ENCODE measurements at regions not wholly inside any gene's neighbourhood (a gene's known extent, or its start where the extent isn't known, plus 50 kb on each side); places are given as distances from the start of the nearest gene placed in this dataset.

DNA sequence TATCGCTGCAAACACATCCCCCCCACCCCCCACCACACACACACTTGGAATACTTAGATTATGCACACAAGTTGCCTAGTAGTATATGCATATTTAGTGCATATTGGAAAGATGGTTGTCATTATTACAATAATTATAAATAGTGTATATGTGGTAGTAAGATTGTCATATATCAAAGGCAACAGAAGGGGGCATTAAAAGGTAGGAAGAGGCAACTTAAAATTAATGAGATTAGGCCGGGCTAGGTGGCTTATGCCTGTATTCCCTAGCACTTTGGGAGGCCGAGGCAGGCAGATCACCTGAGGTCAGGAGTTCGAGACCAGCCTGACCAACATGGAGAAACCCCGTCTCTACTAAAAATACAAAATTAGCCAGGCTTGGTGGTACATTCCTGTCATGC, 52.1 kb downstream of the GSC start:
- DNase-seq, result no peak

DNA sequence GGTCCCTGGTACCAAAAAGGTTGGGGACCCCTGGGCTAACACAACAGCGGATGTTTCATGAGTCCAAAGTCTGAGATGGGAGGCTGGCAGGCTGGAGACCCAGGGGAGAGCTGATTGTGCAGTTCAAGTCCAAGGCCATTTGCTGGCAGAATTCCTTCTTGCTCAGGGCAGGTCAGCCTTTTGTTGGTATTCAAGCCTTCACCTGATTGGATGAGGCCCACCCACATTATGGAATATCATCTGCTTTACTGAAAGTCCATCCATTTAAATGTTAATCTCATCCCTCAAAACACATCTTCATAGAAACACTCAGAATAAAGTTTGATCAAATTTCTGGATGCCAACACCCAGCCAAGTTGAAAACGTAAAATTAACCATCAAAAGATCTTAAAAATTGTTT, 52.9 kb downstream of the GSC start:
- no peak for DNase-seq

DNA sequence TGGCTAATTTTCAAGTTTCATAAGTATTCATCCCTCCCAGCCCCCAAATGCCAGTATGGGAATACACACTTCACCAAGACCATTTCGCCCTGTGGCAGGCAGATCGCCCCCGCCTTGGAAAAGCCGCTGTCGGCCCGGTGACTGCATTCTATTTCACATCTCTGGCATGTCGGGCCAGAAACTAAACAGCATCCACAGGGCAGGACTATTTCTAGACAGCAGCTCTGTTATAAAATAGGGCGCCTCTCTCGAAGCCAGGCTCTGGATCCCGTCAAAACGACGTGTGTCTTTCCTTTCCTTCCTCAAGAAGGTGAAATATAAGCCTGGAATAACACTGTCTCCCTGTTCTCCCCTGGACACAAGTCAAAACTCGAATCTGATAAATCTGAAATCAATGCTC, 56.8 kb downstream of the GSC start:
- no peak for DNase-seq

DNA sequence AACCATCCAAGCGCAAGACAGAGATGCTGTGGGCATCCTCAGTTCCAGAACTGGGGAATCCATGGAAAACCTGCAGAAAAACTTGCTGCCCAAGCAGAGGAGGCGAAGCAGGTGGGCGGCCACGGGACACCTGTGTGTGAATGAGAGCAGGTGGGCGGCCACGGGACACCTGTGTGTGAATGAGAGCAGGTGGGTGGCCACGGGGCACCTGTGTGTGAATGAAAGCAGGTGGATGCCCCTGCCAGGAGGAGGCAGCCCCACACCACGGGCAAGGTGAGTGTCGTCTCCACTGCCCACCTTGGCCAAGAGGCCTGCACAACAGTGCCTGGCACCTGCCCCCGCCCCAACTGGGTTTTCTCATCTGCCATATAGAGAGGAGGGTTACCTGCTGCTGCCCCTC, 59.2 kb downstream of the GSC start:
- no peak for DNase-seq

DNA sequence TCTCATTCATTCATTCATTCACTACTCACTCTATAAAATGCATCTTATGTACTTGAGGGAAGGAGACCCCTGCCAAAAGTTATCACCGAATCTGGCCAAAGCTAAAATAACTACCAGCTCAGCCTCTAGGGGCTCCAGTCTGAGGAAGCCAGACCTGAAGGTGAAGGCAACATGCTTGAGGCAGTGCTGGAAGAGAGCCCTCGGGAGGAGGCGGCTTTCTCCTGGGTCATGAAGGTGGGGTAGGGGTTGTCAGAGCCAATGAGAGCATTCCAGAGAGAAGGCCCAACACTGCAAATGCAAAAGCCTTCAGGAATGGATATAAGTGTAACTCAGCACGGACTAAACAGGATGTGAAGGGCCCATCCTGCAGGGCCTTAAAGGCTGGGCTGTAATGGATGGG, 62.4 kb downstream of the GSC start:
- DNase-seq, result no peak

DNA sequence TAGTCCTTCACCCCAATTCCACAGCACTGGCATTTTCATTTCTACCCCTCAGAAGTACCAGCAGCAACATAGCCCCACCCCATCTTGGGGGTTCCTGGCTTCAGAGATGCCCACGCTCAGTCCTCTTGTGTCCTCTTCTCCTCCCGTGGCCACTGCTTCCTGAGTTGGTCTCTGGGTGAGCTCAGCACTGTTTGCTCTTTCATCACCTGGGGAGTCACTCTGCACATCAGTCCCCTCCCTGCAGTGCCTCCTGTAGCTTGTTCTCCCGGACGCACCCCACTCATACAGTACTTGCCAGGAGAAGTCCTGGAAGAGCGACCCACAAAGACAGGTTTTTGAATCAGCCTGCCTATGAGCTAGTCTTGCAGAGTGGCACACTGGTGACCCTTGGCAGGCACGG, 63.8 kb downstream of the GSC start:
- DNase-seq, result no peak

DNA sequence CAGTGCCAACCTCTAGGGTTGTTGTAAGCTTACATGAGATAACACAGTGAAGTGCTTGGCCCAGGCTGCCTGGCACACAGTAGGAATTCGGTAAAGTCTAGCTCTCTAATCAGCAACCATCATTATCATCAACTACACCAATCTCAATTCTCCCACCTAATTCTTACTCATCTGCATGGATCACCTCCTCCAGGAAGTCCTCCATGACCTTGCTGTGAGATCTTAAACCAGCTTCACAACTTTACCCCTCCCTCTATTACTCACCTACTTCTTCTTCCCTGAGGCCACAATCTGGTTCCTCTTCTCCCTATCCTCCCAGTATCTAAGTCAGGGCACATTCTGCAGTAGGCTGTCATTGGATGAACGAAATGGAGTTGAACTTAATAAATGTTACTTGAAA, 67.3 kb downstream of the GSC start:
- no peak for DNase-seq

DNA sequence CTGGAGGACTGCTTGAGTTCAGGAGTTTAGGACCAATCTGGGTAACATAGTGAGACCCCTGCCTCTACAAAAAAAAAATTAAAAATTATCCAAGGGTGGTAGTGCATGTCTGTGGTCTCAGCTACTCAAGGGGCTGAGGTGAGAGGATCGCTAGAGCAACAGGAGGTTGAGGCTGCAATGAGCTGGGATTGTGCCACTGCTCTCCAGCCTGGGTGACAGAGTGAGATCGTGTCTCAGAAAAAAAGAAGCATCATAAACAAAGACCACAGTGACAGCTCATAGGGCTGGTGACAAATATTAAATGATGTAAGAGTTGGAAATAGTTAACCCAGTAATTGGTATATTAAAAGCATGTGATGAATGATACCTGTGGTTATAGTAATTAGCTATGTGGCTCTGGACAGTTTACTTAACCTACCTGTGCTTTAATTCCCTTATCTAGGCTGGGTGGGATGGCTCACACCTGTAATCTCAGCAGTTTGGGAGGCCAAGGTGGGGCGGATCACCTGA, 68.0 kb downstream of the GSC start:
- no peak for DNase-seq

DNA sequence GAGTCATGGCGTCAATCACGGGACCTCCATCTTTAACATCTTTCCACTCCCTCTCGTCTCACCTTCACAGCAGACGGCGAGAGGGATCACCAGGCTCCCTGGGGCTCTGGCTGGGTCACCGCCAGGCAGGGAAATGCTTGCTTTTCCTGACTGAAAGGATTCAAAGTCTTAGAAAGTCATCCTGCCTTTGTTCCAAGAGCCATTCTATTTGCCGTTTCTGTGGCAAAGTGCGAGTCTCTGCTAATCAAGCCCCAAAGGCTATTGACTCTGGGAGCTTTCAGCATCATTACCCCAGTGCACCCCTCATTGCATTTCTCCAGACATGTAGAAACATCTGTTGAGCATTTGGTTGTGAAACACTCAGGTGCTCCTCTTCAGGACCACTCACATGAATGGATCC, 69.6 kb downstream of the GSC start:
- DNase-seq, result no peak

DNA sequence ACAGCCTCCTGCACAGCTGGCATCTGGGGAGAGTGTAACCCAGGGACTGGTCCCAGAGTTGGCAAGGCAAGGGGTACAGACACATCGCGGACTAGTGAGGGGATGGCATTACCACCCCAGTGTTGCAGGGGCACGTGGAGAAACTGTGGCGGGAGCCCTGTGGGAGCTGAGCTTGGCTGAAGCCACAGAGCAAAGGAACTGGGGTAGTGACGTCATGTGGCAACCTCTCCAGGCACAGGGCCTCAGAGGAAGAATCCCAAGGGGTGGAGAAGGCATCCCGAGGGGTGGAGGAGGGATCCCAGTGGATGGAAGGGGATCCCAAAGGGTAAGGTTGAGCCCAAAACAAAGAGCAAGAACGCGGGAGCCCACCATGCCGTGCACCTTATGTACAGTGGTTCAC, 70.1 kb downstream of the GSC start:
- DNase-seq, result no peak

DNA sequence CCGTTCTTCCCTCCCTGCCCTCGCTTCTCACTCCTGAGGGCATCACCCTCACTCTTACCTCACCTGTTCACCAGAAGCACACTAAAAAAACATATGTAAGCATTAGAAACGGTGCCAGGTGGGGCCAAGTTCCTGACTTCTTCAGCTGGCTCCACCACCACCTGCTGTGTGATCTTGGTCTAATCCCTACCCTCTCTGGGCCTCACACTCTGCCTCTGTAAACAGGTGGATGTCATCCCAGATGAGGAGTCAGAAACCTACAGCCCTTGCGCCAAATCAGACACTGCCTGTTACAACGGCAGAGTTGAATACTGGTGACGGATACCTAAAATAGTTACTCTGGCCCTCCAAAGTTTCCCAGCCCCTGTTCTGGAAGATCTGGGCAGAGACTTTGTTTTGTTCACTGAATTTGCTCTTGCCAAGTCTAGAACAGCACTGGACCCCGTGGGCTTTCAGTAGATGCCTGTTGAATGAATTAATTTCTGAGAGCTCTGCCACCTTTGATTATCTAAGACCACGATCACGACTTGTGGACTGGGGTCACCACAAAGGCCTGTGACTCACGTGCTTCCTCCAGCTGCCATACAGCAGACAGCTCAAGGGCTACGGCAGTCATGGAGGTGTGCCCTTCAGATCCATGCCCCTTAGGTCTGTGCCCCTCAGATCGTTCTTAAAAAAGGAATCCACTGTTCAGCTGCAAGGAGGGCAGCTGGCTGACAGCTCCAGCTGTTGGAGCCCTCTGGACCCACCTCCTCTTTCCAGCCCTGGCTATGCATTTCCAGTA, 71.9 kb downstream of the GSC start:
- no peak for DNase-seq

DNA sequence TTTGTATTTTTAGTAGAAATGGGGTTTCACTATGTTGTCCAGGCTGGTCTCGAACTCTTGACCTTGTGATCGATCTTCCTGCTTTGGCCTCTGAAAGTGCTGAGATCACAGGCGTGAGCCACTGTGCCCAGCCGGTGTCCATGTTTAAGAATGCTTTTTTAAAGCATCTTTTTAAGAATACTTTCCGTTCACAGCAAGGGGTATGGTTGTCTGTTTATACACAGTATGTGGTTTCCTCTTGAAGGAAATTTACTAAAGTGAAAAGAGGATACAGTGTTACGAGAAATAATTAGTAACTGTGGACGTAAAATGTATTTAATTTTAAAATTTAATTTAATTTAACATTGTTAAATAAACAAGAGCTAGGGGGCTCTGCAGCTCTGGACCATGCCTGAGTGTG, 73.4 kb downstream of the GSC start:
- DNase-seq, result no peak

DNA sequence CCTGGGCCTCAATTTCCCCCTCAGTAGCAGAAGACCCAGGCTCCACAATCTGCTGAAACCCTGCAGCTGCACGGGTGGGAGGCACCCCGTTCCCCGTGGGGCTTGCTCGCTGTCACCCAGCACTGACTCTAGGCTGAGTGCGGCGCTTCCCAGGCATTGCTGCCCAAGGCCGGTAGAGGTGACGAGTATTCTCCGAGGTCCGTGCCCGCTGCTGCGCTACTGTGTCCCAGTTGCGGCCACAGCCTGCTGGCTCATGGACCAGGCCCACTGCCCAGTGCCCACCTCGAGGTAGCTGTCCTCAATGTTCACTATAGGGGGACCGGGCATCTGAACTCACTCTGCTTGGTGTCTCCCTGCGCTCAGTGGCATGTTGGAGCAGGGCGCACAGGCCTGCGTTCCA, 74.7 kb downstream of the GSC start:
- DNase-seq, result no peak

DNA sequence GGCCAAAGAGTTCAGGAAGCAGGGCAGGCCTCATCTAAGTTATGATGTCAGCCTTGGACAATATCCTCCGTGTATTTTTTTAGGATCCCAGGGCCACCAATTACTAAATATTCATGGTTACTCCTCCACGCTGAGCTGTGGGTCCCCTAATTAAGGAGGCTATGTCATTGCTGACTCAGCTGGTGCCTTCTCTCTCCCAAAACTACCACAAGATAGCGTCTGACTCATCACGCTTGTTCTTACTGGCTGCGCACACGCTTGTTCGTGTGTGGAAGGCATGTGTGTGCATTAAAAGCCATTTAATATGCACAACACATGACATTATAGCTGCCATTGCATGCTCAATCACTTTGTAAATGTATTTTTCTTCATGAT, 78.3 kb downstream of the GSC start:
- no peak for DNase-seq

DNA sequence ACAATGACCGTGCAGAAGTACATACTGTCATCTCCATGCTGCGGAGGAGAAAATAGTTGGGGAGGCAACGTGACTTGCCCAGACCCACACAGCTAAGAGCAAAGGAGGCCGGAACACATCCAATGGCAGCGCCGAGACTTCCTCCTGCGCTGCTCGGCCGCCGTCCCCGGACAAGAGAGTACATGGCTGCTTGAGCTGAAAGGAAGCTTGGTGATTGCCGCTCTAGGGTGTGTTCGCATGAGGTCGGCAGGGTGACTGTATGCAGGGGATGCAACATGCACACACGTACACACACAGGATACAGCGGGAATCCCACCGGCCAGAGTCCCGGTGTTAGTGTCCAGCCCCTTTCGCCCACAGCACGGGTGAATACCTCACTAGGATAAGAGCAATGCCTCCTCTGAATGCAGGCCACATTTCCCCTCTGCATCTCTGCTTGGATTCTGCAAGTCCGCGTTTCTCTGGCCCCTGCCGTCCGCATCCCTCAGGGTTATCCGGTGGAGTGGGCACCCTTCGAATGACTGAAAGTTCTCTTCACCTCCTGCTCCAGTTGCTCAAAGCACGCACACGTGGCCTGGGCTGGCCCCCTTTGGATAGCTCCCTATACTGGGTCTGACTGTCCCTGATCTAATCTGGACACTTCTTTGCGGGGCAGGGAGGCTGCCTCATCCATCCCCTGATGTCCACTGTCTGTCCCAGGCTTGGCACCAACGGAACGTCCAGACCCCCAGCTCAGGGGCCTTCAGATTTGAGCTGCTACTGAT, 78.8 kb downstream of the GSC start:
- no peak for DNase-seq

DNA sequence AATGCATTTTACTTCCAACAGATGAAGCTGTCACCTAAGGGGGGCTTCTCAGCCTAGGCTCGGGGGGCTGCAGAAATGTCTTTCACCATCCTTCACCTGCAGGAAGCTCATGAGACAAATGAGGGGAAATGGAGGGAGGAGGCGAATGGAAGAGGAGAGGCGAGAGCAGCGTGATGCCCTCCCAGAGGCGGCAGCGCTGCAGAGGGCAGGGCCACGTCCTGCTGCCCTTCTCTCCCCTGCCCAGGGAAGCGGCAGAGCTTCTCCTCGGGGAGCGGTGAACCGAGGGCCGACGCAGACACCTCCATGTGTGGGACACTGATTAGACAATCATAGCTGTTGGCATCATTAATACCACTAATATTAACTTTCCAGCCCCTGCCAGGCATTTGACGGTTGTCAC, 78.3 kb downstream of the SERPINA3 start:
- DNase-seq, result no peak

DNA sequence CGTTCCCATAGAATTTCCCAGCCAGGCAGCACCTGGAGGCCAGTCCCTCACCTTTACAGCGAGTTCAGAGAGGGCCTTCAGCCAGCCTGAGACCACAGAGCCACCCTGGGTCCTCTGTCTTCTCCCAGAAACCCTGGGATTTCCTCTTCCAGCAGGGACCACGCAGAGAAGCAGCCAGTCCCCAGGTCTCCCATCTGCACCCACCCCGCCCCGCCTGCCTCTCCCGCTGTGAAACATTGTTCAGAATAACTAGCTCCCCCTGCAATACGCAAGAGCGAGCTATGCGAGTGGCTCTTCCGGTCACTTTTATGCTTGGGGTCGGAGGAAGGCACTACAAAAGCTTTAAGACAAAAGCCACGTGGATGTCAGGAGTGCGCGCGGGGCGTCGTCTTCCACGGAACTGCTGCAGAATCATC, 77.8 kb downstream of the SERPINA3 start:
- no peak for DNase-seq

DNA sequence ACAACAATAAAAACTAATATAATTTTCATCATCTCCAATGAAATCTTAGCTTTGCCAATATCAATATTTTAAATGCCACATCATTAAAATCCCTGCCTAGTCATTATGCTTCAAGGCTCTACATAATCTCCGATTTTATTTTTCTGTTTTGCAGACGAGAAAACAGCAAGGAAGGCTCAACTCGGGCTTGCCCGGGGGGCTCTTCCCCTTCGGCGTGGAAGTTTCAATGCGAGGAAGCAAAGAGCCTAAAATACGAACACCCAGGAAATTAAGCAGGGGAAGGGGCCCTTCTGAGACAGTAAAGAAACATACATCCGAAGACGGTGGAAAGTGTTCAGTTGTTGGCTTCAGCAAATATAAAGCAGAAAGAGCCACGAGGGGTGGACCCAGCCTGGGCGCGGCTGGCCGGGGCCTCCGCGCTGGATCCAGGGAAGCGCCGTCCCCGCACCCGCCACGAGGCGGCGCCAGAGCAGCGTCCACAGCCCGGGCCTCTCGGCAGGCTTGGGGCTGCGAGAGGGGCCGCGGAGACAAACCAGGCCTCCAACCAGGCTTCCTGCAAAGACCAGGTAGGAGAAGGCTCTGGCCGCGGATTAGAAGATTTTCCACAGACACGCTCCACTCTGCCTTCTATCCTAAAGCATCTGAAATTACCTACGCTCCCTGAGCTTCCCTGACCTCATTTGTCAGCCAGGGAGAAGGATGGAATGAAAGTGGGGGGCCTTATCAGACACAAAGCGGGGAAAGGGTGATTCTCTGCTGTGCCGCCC, 77.2 kb downstream of the SERPINA3 start:
- DNase-seq, result peak in 1 of 2 experiments; percentile 29

DNA sequence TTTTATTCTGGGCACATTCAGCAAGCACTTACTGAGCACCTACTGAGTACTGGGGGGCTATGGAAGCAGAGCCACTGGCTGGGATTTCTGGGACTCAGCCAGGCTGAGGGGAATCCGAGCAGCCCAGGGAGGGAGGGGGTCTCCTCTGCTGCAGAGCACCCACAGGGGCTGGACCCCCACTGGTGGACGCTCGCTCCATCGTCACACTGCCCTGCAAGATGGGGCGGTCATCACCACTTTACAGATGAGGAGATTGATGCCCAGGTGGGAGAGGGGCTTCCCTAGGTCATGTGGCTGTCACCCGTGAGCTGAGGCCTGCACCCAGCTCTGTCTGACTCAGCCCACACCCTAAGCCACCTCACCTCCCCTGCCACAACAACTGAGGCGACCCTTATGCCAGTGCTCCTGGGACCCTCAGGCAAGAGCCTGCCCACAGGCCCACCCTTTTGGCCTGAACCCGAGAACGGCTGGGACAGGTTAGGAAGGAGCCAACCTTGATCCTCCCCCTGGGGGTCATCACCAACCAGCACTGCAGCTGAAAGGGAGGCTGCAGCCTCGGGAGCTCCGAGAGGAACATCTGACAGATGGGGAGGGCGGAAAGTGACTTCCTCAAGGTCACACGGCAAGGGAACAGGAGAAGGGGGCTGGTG, 74.4 kb downstream of the SERPINA3 start:
- no peak for DNase-seq

DNA sequence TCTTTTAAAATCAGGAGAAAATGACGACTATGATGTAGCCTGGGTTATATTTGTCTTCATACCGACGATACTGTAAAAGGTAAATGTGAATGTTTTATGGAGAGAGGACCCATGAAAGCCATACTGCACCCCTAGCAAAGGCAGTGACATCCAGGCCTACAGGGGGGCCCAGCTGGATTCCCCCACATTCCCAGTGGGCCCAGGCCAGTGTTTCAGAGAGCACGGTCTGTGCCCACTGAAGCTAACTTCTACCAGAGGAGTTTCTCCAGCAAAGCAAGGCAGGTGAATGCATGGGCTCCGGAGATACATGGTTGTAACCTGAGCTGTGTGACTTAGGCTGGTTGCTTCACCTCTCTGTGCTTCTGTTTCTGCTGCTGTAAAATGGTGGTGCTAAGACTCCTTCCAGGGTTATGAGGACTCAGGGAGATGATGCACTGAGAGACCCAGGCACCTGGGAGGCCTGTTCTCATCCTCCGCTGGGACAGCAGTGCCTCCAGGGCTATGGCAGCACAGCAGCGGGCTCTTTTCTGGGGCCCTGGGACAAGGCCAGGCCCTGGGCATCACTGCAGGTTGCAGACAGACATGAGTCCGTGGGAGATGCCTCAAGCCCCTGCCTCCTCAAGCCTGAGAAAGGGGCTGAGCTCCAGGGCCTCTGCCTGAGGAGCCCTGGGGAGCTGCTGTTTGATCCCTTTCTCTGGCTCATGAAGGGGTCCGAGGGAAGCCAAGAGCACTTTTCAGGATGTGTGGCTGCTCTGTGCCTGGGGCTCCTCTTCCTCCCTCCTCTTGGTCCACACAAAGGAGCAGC, 73.7 kb downstream of the SERPINA3 start:
- DNase-seq, result no peak

DNA sequence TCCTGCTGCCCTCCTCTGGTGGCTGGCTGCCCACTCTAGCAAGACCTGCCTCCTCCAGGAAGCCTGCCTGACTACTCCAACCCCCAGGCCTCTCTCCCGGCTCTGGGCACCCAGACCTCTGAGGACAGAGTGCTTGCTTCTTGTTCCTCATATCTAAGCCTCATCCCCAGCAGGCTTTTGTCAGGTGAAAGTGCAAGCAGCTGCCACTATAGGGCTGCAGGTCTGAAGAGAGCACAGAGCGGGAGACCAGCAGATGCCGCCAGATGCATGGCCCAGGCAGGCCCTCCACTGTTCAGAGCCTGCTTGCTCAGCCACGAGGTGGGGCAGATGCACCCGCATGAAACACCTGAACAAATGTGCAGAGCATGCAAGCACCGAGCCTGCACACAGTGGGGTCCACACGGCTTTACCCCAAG, 73.0 kb downstream of the SERPINA3 start:
- DNase-seq, result no peak

DNA sequence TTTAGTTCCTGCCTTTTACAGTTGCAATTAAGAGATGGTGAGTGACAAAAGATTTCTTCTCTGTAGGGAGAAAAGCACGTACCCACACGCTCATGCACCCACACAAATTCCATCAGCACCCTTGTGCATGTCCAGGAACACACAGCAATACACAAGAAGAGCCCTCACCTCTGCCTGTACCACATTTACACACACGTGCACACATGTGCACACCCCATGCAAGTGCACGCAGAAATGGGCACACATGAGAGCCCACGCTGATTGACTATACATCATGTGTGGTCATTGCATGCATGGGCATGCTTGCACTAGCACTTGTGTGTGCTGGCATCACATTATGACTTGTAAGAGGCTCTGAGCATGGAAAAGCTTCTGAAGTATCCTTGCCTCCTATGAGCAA, 70.5 kb downstream of the SERPINA3 start:
- DNase-seq, result no peak
